GM08714 (cell line): ENCODE measurements at regions not wholly inside any gene's neighbourhood (a gene's known extent, or its start where the extent isn't known, plus 50 kb on each side); places are given as distances from the start of the nearest gene placed in this dataset.

Source experiments
- H3K4me3 ChIP-seq: fragments of 200-500 bp; sonication (Bioruptor generic); 2 replicates; pipeline ENCODE4 v1.5.1; 2014; ENCODE audit warnings: mild to moderate bottlenecking, low read length, inconsistent platforms
- ZNF274 ChIP-seq: IDR thresholded peaks from 2 replicates; pipeline ENCODE4 v1.6.1; 2012; ENCODE audit warnings: mild to moderate bottlenecking, low read depth, low read length

DNA sequence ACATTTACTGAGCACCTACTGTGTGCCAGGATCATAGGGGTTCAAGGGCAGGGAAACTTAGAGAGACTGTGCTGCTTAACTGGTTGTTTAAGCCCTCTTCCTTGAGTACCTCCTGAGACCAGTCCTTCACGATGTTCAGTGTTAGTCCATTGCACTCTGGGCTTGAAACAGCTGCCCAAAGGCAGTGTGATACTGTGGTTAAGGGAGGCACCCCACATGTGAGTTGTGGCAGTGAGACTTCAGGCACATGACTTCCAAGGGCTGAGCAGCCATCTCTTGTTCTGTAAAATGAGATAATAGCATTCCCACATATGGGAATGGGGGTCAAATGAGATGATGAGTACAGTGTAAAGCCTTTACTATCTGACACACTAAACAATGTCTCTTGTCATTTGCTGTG is 75.1 kb downstream of the LINGO1 start:
- no peak overlapping the region for H3K4me3 ChIP-seq
- TF ChIP-seq ZNF274: no peak

DNA sequence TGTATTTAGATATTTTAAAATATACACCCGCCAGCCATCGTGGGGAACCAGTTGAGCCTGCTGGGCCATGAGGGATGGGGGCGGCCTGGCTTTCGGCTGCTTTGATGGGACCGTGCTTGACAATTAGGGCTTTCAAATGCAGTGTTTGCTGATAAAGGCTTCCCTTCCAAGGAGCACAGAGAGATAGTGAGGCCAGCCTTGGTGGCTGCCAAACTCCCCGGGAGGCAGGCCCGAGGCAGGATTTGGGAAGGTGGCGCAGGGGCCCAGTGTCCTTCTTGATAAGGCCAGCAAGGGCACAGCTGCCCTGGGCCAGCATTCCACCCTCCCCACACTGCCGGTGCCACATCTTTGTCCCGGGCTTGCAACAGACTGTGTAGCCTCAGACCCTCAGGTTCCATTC is 75.6 kb downstream of the LINGO1 start:
- TF ChIP-seq ZNF274: no peak
- H3K4me3 ChIP-seq: no peak overlapping the region

DNA sequence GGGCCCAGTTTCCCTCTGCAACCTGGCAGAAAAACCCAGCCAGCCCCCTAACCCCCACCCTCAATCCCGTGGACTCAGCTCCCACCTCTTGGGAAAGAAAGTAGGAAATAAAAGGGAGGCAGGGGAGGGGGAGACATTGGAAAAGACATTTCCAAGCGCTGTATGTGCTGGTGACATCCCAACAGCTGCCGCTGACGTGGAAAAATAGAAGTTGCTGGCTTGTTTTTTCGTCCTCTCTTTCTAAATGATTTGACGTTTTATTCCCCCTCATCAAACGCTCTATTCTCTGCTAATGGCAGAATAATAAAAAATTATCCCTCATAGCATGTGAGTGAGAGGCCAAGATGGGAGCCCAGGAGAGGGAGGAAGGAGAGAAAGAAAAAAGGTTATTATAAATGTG is 76.1 kb downstream of the LINGO1 start:
- H3K4me3 ChIP-seq: no peak overlapping the region
- TF ChIP-seq ZNF274: no peak

DNA sequence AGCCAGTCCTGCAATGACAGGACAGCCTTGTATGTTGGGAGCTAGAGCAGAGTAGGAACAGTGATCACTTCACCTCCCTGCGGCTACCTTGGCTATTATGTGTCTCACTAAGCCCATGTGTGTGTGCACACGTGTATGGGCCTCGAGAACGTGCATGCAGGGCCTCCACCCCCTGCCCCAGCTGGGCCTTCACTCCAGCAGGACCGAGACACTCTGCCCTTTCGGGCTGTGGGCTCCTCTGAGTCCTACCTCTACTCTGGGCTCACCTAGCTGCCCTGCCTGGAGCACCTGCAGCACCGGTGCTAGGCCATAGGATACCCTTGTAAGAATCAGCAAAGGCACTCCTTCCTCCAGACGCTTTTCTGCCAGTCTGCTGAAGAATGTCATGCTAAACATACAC is 77.5 kb downstream of the LINGO1 start:
- no peak for TF ChIP-seq ZNF274
- H3K4me3 ChIP-seq: no peak overlapping the region

DNA sequence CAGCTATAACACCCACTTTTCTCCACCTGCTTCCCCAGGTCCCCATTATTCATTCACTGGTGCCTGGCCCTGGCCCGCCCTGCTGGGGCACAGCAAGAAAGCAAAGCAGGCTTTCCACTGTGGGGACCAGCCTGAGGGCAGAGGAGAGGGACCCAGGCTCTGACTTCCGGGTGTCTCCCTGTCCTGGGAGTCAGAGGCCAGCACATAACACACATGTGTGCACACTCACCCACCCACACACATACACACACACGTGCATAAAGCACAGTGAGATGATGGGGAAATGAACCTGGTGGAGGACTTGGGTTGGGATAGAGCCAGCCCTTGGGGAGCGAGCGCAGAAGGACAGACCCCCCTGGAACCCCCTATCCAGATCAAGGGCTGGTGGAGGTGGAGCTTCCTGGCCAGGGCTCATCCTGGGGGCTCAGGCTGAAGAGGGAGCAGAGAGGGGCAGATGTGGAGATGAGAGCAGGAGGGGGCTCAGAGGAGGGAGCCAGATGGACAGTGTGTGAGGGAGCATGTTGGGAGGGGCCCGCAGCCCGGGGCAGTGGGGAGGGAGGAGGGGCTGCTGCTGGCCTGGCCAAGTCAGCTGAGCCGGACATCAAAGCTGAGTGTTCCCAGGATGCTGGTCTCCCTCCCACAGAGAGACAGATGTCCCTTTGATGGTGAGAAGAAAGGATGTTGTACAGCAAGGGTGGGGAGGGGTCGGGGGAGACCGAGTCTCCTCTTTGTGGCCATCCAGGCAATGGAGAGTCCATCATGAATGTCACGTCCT is 78.2 kb downstream of the LINGO1 start:
- H3K4me3 ChIP-seq: no peak overlapping the region
- TF ChIP-seq ZNF274: no peak

DNA sequence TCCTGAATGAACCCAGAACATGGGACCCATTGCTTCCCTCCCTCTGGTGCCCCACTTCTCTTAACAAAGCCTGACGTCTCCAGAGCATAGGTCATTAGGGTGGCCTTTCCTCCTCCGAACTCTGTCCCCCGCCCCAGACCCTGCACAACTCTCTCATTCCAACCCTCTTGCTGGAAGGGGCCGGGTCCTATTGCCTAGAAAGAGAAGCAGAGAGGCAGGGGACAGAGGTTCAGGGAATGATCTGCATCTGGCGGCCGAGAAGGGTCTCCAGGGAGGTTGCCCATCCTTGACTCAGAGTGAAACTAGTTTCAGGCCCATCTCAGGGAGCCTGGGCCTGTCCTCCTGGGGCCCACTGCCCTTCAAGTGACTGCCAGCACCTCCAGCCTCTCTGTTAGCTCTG is 79.0 kb downstream of the LINGO1 start:
- no peak for TF ChIP-seq ZNF274
- H3K4me3 ChIP-seq: no peak overlapping the region

DNA sequence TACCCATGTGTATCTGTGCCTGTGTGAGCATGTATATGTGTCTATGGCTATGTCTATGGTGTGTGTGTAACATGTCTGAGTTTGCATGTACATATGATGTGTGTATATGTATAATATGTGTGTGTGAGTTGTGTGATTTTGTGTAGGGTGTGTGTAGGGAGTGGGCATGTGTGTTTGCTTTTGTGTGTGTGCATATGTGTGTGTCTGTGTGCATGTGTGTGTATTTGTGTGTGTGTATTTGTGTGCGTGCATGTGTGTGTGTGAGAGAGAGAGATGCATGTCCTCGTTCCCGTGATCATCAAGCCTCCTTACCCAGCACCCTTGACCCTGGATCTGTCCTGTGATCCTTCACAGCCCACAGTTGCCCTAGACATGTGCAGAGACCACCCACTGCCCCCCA is 79.5 kb downstream of the LINGO1 start:
- H3K4me3 ChIP-seq: no peak overlapping the region
- no peak for TF ChIP-seq ZNF274

DNA sequence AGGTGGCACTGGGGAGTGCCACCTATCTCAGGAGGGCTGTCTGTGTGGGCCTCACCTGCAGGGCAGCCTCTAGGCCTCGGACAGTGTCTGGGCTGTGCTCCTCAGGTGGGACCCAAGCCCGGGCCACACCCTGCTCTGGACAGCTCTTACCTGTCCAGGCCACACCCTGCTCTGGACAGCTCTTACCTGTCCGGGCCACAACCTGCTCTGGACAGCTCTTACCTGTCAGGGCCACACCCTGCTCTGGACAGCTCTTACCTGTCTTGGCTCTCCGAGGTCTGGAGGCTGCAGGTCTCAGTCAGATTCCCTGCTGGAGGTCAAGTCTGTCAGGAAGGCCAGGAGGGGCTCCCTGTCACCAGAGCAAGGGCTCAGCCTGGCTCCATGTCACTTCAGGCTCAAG is 80.6 kb downstream of the LINGO1 start:
- TF ChIP-seq ZNF274: no peak

DNA sequence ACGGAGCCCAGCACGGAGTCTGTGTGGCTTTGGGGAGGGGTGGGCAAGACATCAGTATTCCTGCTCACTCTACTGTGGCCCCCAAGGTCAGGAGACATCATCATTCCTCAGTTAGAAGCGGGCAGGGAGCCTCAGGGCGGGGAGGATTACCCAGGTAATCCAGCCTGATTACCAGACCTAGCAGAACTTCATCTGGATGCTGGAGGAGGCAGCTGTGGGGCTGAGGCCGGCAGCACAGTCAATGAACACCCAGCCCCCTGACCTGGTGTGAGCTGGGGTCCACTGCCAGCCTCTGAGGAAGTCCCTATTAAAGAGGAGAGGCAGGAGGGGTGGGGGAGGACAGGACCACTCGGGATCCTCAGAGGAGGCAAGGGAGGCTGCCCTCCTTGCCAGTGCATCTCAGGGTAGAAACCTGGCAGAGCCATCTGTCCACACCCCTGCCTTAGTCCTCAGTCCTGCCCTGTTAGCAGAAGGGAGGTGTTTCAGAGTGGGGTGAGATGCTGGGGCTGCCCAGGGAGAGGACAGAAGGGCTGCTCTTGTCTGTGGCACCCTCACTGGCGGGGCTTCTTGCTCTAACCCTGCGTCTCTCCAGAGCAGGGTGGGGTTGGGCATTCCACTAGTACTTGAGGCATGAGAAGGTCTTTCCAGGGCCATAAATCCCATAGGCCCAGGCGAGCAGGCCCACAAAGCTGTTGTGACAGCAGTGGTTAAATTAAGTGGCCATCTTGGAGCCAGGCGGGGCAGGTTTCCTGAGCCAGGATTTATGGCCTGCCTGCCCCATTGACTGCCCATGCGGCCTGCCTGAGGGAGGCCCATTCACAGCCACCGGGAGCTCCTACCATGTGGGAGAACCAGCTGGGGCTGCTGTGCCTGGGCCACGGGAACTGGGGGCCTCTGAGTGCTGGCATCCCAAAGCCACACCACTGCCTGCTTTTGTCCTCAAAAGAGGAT is 82.1 kb downstream of the LINGO1 start:
- H3K4me3 ChIP-seq: no peak overlapping the region
- no peak for TF ChIP-seq ZNF274

More for the DNA sequence above, 80.6 kb downstream of the LINGO1 start:
- H3K4me3 ChIP-seq: no peak overlapping the region

DNA sequence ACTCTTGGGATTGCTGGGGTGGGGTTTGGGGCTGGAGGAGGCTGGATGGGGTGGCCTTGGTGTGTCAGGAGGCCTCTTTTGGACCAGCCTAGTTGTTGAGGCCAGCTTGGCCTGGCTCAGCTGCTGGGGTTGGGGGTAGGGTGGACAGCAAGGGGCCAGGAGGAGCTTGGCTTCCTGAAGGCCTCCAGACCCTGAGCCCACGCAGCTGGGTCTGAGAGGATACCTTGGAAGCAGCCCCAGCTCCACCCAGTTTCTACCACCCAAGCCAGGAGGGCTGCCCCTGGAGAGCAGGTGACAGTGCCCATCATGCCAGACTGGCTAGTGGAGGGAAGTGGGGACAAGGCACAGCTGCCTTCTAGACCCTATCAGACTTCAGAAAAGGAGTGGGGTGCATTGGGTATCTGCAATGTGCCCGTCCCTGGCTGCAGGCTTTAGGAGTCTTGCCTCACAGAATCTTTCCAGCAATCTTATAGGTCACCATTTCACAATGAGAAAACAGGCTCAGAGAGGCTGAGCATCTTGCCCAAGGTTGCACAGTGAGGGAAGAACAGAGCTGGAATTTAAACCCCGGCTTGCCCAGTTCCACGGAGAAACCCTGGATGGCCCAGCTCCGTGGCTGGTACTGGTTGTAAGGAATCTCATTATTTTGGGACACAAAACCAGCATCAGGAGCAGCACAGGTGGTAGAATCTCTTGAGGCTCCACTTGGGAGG is 83.0 kb downstream of the LINGO1 start:
- TF ChIP-seq ZNF274: no peak
- H3K4me3 ChIP-seq: no peak overlapping the region

DNA sequence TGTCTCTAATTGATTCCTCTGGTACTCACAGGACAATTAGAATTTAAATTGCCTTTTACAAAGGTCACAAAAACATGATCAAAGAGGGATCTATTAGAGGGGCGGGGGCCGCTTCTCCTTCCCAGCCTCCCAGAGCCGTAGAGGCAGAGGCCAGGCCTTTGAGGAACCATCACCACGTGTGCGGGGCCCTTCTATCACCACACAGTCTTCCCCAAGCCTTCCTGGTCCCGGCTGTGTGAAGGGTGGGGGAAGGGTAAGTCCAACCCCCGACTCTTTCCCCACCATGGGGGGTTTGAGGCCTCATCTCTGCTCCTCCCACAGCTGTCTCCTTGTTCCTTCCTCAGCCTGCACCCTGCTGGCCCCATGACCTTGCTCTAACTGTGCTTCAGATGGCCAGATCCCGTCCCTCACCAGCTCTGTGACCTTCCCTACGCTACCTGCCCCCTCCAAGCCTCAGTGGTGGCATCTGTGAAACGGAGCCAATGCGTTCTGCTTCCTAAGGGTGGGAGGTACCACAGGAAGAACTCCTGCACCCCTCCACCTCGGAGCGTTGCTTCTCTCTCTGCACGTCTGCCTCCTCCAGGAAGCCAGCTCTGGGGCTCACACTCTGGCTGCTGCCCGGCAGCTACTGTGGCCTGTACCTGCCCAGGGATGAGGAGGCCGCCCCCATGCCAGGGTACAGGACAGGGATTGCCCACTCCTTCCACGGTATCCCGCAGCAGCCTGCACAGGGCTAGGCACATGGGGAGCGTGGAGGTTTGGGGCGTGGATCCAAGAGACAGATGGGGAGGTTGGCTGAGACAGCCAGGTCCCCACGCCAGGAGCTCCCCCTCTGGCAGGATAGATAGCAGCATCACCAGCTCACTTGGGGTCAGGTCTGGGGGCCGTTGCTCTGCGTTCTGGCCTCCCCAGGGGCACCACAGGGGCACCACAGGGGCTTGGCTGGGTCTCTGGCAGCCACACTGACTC is 83.8 kb downstream of the LINGO1 start:
- no peak for TF ChIP-seq ZNF274
- H3K4me3 ChIP-seq: no peak overlapping the region

DNA sequence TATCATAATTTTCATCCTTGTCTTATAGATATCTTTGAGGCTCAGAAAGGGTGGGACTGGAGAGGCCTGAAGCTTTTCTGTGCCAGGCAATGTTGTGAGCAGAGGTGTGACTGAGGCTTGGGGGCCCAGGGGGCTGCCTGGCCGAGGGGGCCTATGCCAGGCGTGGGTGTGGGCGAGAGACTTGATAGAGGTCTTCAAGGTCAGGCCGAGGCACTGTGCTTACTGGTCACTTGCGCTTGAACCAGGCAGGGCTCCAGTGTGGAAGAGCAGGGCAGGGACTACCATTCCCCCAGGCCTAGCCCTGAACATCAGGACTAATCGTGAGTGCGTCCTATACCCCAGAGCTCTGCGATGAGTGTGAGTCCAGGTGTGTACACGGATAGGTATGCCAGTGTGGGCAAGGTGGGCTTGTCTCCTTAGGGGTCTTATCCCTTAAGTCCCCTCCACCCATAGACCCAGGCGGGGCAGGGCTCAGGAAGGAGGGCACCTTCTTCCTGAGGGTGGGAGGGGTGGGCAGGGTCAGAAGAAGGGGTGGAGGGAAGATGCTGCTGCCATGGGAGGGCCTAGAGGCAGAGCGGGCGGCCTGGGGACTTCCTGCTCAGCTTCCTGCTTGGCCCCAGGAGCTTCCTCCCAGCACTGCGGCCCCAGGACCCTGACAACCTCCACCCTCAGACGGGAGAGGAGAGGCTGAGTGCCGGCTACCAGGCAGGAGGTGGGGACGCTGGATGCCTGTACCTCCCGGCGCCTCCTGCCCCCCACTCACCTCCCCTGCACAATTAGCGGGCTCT is 84.7 kb downstream of the LINGO1 start:
- H3K4me3 ChIP-seq: no peak overlapping the region
- TF ChIP-seq ZNF274: no peak

DNA sequence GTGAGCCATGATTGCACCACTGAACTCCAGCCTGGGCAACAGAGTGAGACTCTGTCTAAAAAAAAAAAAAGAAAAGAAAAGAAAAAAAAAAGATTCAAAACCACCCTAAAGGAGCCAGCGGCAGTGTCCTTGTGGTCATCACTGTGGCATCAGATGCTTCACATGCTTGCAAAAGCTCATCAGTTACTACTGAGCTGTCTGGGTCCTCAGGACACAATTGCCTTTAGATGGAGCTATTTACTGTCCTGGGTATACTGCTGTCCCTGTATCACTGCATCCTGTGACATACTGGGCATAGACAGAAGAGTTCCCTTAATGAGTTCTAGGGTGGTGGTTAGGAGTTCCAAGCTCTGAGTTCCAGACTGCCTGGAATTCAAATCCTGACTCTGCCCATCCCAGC is 85.8 kb downstream of the LINGO1 start:
- no peak overlapping the region for H3K4me3 ChIP-seq
- TF ChIP-seq ZNF274: no peak
